PFSK-1 (cell line): ENCODE measurements at regions not wholly inside any gene's neighbourhood (a gene's known extent, or its start where the extent isn't known, plus 50 kb on each side); places are given as distances from the start of the nearest gene placed in this dataset.

Source experiments
- FOXP2 ChIP-seq: optimal IDR thresholded peaks from 2 replicates; pipeline ENCODE3; 2011; ENCODE audit warnings: borderline replicate concordance, control low read depth, inconsistent platforms; ENCODE audit not compliant: insufficient read depth; ENCODE audit errors: extremely low read length, extremely low read depth
- POLR2AphosphoS5 ChIP-seq: IDR thresholded peaks from 2 replicates; pipeline ENCODE4 v1.6.1; 2012; ENCODE audit warnings: low read depth, mild to moderate bottlenecking, control low read depth, low read length, moderate library complexity
- SIN3A ChIP-seq: IDR thresholded peaks from 2 replicates; pipeline ENCODE4 v1.6.1; 2012; ENCODE audit warnings: mild to moderate bottlenecking, low read length, moderate library complexity, borderline replicate concordance; ENCODE audit not compliant: insufficient read depth
- TAF1 ChIP-seq: IDR thresholded peaks from 2 replicates; pipeline ENCODE4 v1.6.1; 2012; ENCODE audit warnings: low read length, control low read depth, borderline replicate concordance; ENCODE audit not compliant: insufficient read depth
- TF ChIP-seq, protein P1 (sequence below), 2 experiments: IDR thresholded peaks; 2 replicates each; pipeline versions ENCODE4 v1.6.1 to v1.8.0; 2011 to 2012; ENCODE audit warnings: low read depth in 2 of 2, low read length in 2 of 2, control low read depth in 1 of 2, inconsistent platforms in 1 of 2, mild to moderate bottlenecking in 1 of 2, moderate library complexity in 1 of 2; ENCODE audit not compliant: insufficient read depth in 1 of 2

DNA sequence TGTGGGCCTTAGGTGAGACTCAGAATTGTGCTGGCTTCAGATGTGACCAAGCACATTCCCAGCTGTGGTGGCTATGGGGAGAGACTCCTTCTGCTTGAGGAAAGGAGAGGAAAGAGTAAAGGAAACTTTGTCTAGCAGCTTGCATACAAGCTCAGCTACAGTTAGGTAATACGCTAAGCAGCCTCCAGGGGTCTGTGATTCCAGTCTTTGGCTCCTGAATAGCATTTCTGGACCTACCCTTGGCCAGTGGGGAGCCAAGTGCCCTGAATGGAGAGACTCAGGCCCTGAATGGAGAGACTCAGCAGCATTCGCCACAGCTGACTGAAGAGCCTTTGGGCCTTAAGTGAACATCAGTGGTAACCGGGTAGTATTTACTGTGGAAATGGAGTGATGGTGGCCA is 227.4 kb upstream of the CDH7 start:
- TF ChIP-seq POLR2AphosphoS5: no peak
- TF ChIP-seq SIN3A: no peak

DNA sequence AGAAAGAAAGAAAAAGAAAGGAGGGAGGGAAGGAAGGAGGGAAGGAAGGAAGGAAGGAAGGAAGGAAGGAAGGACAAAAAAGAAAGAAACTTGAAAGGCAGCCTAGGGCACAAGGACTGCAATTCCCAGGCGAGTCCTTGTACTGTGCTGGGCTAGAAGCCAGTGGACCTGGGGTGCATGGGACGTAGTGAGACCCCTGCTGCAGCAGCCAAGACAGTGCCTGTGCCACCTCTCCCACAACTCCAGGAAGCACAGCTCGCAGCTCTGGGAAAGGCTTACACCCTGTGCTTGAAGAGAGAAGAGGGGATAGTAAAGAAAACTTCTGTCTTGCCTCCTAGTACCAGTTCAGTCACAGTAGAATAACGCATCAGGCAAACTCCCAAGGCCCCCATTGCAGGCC is 227.9 kb upstream of the CDH7 start:
- TF ChIP-seq TAF1: no peak
- no peak for TF ChIP-seq POLR2AphosphoS5
- no peak for TF ChIP-seq SIN3A

DNA sequence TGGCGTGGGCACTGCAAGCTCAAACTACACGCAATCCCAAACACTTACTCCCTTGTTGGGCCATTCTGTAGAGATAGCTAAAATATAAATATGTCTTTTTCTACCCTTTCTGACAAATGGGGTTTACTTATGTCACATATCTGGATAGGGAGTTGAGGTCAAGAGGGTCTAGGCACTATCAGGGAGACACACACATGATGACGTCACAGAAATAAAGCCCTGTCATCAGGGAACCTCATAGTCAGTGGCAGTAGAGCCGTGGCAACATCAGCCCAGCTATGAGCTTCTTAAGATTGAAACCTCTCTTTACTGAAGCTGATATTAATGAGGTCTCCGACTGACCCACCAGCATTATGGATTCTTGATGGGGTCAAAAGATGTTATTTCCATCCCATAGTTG is 234.6 kb upstream of the CDH7 start:
- no peak for TF ChIP-seq FOXP2
- no peak for TF ChIP-seq POLR2AphosphoS5
- TF ChIP-seq SIN3A: no peak
- TF ChIP-seq, protein P1, sequence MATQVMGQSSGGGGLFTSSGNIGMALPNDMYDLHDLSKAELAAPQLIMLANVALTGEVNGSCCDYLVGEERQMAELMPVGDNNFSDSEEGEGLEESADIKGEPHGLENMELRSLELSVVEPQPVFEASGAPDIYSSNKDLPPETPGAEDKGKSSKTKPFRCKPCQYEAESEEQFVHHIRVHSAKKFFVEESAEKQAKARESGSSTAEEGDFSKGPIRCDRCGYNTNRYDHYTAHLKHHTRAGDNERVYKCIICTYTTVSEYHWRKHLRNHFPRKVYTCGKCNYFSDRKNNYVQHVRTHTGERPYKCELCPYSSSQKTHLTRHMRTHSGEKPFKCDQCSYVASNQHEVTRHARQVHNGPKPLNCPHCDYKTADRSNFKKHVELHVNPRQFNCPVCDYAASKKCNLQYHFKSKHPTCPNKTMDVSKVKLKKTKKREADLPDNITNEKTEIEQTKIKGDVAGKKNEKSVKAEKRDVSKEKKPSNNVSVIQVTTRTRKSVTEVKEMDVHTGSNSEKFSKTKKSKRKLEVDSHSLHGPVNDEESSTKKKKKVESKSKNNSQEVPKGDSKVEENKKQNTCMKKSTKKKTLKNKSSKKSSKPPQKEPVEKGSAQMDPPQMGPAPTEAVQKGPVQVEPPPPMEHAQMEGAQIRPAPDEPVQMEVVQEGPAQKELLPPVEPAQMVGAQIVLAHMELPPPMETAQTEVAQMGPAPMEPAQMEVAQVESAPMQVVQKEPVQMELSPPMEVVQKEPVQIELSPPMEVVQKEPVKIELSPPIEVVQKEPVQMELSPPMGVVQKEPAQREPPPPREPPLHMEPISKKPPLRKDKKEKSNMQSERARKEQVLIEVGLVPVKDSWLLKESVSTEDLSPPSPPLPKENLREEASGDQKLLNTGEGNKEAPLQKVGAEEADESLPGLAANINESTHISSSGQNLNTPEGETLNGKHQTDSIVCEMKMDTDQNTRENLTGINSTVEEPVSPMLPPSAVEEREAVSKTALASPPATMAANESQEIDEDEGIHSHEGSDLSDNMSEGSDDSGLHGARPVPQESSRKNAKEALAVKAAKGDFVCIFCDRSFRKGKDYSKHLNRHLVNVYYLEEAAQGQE (IDR thresholded peaks at IDR 0.05; ENCODE audit: insufficient read depth in 1 of 2, low read depth in 2 of 2, low read length in 2 of 2): no peak
- TF ChIP-seq TAF1: no peak

DNA sequence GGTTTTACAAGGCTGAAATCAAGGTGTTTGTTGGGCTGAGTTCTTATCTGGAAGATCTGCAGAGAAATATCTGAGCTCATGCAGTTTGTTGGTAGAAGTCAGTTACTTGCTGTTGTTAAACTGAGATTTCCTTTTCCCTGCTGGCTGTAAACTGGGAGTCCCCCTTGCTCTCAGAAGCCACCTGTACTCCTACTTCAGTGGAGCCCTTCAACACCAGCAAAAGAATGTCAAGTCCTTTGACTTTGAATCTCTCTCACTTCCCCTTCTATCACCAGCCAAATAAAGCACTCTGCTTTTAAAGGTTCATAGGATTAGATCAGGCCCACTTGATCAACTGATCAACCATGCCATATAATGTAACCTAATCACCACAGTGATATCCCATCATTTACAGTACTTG is 252.2 kb upstream of the CDH7 start:
- no peak for TF ChIP-seq TAF1
- TF ChIP-seq, protein P1 (IDR thresholded peaks at IDR 0.05; ENCODE audit: insufficient read depth in 1 of 2, low read depth in 2 of 2, low read length in 2 of 2): no peak
- no peak for TF ChIP-seq FOXP2
- no peak for TF ChIP-seq POLR2AphosphoS5
- no peak for TF ChIP-seq SIN3A

DNA sequence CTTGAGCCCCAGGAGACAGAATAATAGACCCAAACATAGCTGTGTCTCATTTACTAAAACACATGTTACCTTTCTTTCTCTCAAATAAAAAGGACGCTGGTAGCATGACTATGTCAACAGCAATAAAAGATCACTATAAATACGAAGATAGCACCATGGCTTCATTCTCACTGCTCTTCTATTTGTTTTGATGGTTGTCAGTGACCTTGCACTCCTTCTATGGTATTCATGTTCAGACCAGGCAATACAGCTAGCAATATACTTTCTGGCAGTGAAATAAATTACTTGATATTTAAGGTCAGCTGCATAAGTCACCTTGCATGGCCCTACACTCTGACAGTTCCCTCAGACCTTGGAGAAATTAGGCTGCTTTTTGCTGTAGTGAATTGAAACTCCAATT is 263.2 kb upstream of the CDH7 start:
- TF ChIP-seq FOXP2 (no peak), POLR2AphosphoS5 (no peak)
- TF ChIP-seq, protein P1 (IDR thresholded peaks at IDR 0.05; ENCODE audit: insufficient read depth in 1 of 2, low read depth in 2 of 2, low read length in 2 of 2): no peak

DNA sequence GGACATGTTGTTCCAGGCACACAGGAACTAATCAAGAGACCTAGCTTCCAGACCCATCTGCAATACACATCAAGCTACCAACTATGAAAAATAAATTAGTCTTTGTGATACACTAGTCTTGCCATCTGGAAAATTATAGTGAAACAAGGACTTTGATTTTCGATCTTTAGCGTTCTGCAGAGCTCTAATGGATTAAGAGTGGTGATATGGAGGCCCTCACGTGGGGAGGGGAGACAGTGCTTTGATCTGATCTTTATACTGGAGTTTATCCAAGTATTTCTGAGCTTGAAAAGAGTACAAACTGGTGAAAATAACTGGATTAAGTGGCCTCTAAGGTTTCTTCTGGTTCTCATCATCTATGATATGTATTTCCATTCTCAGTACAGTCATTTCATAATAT is 273.4 kb upstream of the CDH7 start:
- TF ChIP-seq POLR2AphosphoS5 (no peak), SIN3A (no peak), TAF1 (no peak)
- TF ChIP-seq, protein P1 (IDR thresholded peaks at IDR 0.05; ENCODE audit: insufficient read depth in 1 of 2, low read depth in 2 of 2, low read length in 2 of 2): no peak
